ENCODE measurements at regions not wholly inside any gene's neighbourhood (a gene's known extent, or its start where the extent isn't known, plus 50 kb on each side); places are given as distances from the start of the nearest gene placed in this dataset.
"Not testable (repeated sequence)": the region's sequence is repeated elsewhere in the genome, so short reads cannot be mapped to it uniquely, and the experiment has no call there.

DNA sequence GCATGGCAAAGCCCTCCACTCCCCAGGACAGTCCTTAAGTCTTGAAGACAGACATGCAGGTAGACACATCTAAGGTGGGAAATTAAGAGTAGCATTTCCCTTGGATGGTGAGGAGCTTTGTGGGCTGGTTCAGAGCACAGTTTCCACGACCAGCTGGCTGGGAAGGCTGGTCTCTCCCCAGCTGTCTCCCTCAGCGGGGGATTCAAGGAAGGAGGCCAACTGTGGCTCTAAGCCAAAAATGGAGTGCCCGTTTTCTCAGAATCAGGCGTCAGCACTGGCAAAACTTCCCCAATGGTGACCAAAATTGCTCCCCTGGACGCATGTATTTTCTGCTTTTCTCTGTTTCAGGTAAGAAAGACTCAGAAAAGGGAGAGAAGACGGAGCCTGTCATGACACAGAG, 230.6 kb upstream of the FZD8 start:
- DNase-seq = no peak

DNA sequence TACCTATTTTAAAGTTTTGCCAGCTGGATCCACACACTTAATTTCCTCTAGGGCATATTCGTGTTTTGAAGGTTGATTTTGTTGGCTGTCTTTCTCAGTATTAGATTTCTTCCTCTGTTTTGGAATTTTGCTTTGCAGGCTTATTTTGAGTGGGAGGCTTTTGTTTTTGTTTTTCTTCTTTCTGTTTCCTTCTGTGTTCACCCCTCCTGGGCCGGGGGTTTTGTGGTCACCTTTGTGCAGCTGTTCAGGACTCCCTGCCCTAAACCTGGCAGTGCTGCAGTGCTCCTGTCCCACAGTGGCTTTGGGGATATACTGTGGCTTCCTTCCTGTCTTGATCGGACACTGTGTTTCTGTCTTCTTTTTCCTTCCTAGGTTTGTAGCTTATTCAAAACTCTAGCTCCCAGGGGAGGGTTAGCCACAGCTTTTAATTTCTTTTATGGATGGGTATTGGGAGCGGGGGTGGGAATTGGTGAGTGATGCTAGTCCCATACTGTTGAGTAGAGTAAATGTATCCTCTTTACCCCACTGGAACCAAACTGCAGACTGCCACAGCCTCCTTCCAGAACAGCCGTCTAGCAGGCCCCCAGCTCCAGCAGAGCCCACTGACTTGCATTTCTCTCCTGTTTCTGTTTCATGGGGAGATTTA, 228.7 kb upstream of the FZD8 start:
- no peak for DNase-seq

- not testable (repeated sequence) for DNase-seq
Observed at GRCh38 chr10:35858676-35859283, 216.7 kb upstream of the FZD8 start.

GRCh38 chr10:35857860-35858259, 215.8 kb upstream of the FZD8 start:
- DNase-seq = no peak

GRCh38 chr10:35855155-35855947, 213.3 kb upstream of the FZD8 start:
- DNase-seq = no peak

DNA sequence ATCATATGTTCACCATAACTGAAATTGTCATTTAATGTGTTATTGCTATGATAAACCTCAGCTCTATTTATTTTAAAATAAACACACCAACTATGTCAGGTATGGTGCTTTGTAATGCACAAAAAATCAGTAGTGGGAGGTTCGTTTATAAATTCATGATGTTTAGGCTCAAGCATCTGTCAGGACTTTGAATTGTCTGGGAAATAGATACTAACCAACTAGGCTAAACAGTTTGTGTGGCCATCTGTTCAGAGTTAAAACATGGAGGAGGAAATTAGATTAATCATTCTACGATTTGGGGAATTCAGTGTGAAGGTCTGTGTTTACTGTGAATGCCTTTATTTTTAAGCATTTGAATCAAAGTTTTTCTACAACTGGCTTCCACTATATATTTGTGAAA, 212.6 kb upstream of the FZD8 start:
- DNase-seq = no peak

DNA sequence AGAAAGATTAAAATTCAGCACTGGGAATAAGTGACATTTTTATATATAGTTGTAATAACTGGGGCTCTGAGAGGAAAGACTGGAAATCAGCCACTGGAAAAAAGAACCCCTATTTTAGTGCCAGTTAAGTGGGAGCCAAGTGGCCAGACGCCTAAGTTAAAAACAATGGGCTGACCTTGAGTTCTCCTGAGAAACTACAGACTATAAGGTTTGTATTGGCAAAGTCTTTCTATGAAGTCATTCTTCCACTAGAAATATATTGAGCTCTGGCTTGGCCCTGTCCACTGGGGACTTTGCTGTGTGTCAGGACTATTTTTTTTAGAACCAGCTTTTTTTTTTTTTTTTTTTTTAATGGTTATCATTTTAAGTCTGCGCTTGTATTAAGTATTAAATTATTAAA, 210.6 kb upstream of the FZD8 start:
- no peak for DNase-seq

DNA sequence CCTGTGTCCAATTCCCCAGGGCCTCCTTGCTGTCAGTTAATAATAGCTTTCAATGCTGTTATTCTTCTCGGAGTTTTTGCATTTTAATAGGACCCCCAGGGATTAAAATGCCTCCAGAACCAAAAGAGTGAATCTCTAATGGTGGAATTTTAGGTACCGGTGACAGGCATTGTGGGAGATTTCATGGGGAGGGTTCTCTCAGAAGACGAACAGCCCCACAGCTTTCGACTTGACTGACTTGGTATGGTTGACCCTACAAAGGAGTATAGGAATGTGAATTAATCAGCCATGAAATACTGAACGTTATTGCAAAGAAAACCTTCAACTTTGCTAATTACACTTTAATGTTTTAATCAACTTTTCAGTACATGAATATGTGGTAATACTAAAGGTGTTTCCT, 206.3 kb upstream of the FZD8 start:
- no peak for DNase-seq

- DNase-seq = no peak
Observed at GRCh38 chr10:35844686-35845085, 202.6 kb upstream of the FZD8 start.

GRCh38 chr10:35843524-35844181, 201.6 kb upstream of the FZD8 start:
- DNase-seq = no peak

GRCh38 chr10:35838054-35838453, 196.0 kb upstream of the FZD8 start:
- no peak for DNase-seq

GRCh38 chr10:35835545-35835944, 193.4 kb upstream of the FZD8 start:
- DNase-seq = no peak

DNA sequence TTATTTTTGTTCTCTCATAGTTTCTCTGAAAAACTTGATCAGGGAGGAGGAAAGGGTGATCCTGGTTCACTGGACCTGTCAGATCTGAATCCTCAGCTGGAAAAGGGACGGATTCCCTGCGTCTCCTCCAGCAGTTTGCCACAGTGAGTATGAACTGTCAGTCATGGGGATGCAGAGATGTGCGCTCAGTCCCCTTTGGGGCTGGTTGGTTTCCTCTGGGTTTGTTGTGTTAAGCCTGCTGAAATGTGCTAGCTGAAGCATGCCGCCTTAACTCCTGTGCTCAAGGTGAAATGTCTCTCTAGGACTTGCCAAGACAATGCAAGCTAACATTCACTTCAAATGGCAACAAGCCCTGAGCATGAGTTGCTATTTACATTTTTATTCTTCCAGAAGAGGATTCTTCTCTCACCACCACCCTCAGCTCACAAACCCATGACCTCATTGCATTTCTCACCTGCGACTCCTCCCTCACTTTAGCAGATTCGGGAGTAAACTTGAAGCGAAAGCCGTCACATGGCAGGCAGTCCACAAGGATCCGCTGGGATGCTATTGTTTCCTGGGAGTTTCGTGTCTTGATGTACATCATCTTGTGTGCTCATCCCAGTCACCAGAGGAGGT, 192.9 kb upstream of the FZD8 start:
- no peak for DNase-seq

DNA sequence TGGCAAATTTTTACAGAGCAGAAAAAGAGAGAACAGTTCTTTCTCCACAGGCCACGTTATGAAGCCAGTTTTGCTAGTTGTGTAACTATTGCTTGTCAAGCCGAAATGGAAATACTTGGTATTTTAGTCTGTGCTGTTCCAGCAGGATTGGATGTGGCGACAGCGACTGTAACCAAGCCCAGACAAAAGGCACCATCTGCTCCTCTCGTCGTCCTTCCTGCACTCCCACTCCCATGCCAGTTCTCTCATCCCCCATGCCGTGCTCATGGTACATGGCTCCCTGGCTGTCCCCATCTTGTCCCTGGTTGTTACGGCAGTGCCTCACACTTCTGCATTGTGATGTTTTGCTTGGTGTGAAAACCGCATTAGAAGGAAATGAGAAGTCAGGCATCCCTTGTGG, 185.7 kb upstream of the FZD8 start:
- DNase-seq = no peak

GRCh38 chr10:35824704-35825103, 182.6 kb upstream of the FZD8 start:
- no peak for DNase-seq

GRCh38 chr10:35822316-35822715, 180.2 kb upstream of the FZD8 start:
- DNase-seq = no peak

GRCh38 chr10:35821339-35821911, 179.3 kb upstream of the FZD8 start:
- no peak for DNase-seq

DNA sequence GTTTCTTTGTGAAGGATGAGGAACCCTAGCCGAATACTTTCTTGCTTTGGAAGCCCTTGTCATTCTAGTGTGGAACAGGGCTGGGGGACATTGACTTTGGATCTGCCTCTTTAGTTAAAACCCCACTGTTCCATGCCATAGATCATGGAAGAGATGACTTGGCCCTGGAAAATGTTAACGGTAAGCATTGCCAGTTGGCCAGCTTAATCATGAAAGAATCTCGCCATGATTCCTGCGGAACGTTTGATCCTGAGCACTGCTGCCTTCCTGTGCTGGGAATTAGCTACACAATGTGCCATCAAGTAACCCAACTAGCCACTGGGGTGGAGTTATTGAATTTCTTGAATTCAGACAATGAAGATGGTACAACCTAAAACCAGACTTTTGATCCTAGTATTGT, 177.6 kb upstream of the FZD8 start:
- no peak for DNase-seq

DNA sequence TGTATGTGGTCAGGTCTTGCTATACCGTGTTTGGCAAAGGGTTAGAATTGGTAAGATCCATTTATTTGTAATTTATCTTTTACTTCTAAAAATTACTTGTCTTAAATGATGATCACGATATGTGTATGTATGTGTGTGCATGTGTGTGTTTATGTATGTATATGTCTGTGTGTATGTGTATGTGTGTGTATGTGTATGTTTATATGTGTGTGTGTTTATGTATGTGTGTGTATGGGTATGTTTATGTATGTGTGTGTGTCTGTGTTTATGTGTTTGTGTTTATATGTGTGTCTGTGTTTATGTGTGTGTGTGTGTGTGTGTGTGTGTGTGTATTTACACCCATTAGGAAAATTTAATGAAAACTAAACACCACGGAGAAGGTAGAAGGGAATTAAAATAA, 176.9 kb upstream of the FZD8 start:
- no peak for DNase-seq

DNA sequence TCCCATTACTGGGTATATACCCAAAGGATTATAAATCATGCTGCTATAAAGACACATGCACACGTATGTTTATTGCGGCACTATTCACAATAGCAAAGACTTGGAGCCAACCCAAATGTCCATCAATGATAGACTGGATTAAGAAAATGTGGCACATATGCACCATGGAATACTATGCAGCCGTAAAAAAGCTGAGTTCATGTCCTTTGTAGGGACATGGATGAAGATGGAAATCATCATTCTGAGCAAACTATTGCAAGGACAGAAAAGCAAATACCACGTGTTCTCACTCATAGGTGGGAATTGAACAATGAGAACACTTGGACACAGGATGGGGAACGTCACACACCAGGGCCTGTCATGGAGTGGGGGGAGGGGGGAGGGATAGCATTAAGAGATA, 175.0 kb upstream of the FZD8 start:
- not testable (repeated sequence) for DNase-seq

- no peak for DNase-seq
Observed at GRCh38 chr10:35813219-35813618, 171.1 kb upstream of the FZD8 start.

GRCh38 chr10:35808344-35808743, 166.2 kb upstream of the FZD8 start:
- DNase-seq = no peak

- no peak for DNase-seq
Observed at GRCh38 chr10:35803046-35803445, 160.9 kb upstream of the FZD8 start.

Measured in activated T-cell treated with anti-CD3 and anti-CD28 coated beads, Interleukin-2, amount 50 U/mL, for 1 hour (primary cell).